GM18508 (cell line): ENCODE measurements at regions not wholly inside any gene's neighbourhood (a gene's known extent, or its start where the extent isn't known, plus 50 kb on each side); places are given as distances from the start of the nearest gene placed in this dataset.

Experiments used
- ATAC-seq: cut with Tn5 transposase; IDR thresholded peaks from one replicate; pipeline ENCODE4 v1.9.1; 2021; ENCODE audit warnings: moderate number of reproducible peaks; ENCODE audit not compliant: insufficient read depth, unreplicated experiment

DNA sequence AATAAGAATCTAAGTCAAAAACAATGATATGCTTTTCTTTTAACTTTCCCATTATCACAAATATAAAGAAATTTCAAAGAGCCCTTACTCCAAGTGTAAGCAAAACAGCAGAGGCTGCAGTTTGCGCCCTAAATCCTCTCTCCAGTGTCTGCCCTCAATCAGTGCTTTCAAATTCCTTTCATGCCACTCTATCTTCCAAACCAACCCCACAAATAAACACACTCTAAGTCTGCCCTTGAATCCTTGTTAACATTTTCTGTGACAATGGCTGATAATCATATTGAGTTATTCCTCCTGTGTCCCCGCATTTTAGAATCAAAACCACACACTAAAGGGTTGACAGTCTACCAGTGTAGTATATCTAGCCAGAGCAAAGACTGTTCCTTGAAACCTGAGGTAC is 317.9 kb upstream of the MARCKS start:
- no peak for ATAC-seq

DNA sequence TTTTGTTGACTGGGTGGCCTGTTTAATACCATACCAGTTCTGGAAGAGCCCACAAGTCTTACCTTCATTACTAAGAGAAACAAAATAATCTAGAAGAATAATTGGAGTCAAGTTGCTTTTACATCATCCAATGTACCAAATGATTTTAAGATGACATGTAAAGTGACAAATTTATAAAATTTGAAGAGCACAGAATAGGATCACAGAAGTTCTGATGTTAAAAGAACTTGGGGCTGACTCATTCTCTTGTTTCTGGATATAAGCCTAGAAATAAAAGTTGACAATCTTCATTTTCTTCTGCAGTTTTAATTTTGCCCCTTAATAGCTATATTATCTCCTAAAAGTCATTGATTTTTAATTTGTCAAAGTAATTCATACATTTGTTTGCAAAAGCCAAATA is 317.5 kb upstream of the MARCKS start:
- ATAC-seq = no peak

- ATAC-seq = no peak
These were observed 316.7 kb upstream of the MARCKS start for GRCh38 chr6:113540466-113540865.

DNA sequence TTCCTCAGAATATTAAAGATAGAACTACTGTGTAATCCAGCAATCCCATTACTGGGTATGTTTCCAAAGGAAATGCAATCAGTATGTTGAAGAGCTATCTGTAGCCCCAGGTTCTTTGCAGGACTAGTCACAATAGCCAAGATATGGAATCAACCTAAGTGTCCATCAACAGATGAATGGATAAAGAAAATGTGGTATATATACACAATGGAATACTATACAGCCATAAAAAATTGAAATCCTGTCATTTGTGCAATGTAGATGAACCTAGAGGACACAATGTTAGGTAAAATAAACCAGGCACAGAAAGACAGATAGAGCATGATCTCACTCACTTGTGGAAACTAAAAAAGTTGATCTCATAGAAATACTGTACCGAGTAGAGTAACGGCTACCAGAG is 306.0 kb upstream of the MARCKS start:
- no peak for ATAC-seq

DNA sequence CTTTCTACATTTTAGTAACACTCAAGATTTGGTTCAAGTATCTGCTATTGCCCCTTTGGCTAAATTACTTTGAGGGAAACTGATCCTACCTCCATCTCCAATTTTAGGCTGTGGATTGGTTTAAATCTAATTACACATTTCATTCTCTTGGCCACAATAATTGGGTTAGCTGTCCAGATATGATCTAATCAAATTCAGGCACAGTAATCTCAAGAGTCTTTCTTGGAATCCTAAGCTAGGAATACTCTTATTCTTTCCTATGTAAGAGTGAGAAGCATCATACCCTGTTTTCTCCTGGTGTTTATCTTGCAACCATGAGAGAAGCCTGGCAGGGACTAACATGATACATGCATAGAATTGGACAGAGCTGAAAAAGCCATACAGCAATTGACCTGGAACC is 300.4 kb upstream of the MARCKS start:
- no peak for ATAC-seq

DNA sequence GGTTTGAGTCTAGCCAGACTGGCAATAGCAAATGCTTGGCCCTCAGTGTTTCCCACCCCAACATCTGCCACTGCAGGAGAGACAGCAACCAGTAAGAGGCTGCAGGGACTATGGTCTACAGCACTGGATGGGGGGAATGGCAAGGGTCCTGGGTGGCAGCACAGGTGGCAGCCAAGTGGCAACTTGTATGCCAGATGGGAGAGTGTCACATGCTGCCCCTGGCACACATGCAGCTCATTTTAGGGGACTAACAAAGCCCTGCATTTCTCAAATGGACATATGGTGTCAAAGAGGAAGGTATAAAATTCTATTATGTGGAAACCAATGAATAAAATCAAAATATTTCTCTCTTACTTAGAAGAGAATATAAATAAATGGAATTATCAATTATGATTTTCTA is 298.7 kb upstream of the MARCKS start:
- no peak for ATAC-seq

GRCh38 chr6:113558966-113559365 is 298.2 kb upstream of the MARCKS start:
- no peak for ATAC-seq

- no peak for ATAC-seq
These were observed 296.8 kb upstream of the MARCKS start for GRCh38 chr6:113560376-113560775.

DNA sequence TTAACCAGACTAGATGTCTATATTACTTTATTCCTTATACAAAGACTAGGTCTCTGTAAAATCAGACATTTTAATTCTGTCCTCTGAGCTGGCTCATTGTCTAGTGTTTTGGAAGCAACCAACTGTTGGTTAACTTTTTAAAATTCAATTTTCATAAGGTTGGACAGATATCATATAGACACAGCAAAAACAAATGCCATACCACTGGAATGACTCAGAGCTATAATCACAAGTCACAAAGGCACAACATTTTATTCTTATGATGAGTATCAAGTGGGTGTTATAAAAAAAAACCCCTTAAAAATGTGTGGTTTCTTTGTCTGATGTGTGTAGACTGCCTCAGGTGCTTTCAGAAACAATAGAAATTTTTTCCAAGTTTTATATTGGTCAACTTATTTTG is 296.2 kb upstream of the MARCKS start:
- ATAC-seq = no peak

- no peak for ATAC-seq
These were observed 294.9 kb upstream of the MARCKS start for GRCh38 chr6:113562248-113562647.

GRCh38 chr6:113564371-113565171 is 292.6 kb upstream of the MARCKS start:
- ATAC-seq = no peak

DNA sequence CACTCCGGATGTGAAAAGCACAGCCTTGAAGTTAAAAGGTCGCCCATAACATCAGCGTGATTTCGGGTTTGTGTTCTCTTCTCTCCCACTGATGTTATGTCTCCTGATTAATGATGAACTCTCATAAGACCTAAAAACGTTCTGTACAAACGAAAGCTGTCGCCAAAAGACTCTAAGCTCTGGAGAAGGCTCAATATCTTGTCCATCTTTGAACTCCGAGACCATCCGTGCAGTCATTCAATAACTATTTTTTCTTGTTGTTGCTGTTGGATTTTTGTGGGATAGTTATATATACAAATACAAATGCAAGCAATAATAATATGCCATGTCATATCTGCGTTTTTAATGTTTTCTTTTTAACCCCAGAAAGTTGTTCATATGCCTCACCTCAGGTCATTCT is 291.8 kb upstream of the MARCKS start:
- no peak for ATAC-seq

GRCh38 chr6:113570161-113570560 is 287.0 kb upstream of the MARCKS start:
- ATAC-seq = no peak

GRCh38 chr6:113570641-113571040 is 286.5 kb upstream of the MARCKS start:
- ATAC-seq = no peak

- no peak for ATAC-seq
These were observed 283.0 kb upstream of the MARCKS start for GRCh38 chr6:113574147-113574546.

DNA sequence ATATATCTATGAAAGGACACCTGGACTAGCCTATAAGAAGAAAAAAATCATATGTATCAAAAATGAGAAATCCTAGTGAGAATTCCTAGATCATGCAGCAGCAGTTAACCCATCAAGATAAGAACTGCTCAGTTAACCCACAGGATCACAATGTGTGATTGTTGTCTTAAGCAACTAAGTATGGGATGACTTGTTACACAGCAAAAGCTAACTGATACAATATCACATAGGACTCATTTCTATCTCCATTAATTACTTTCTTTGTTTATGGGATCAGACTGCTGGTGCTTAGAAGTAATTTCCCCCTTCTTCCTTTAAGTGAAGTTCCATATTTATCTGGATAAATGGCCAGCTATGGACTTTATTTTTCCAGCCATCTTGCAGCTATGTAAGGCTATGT is 280.8 kb upstream of the MARCKS start:
- no peak for ATAC-seq

- ATAC-seq = no peak
These were observed 278.5 kb upstream of the MARCKS start for GRCh38 chr6:113578691-113579090.

DNA sequence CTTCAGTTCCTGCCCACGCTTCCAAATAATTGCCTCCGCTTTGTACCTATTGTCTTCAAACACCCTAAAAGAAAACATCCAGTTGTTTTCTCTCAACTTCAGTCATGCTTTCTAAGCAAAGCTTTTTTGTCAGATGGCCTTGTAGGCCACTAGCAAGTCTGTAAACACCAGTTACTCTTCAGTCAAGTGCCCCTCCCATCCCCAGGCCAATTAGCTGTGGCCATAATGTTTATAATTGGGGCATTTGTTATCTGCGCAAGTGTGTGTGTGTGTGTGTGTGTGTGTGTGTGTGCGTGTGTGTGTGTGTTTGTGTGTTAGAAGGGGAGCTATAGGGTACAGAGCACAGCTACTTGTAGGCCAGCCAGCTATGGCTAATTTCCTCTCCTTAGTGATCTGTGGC is 272.4 kb upstream of the MARCKS start:
- no peak for ATAC-seq

DNA sequence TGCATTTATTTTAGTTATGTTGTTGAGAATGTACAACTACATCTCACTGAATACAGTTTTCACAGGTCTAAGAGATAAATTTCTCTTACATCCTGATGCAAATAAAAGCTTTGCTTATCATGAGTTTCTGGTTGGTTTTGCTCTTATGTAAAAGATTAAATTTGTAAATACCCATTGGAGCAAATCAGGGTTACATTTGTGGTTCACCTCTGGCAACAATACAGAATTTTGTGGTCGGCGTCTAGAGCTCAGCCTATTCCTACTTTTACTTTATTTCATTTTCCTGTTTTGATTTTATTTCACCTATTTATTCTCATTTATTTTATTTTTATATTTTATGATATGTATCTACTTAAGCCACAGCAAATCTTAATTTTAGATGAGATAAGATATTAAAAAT is 271.9 kb upstream of the MARCKS start:
- ATAC-seq = no peak

- no peak for ATAC-seq
These were observed 270.6 kb upstream of the MARCKS start for GRCh38 chr6:113586413-113587077.

GRCh38 chr6:113587078-113587699 is 270.0 kb upstream of the MARCKS start:
- no peak for ATAC-seq

DNA sequence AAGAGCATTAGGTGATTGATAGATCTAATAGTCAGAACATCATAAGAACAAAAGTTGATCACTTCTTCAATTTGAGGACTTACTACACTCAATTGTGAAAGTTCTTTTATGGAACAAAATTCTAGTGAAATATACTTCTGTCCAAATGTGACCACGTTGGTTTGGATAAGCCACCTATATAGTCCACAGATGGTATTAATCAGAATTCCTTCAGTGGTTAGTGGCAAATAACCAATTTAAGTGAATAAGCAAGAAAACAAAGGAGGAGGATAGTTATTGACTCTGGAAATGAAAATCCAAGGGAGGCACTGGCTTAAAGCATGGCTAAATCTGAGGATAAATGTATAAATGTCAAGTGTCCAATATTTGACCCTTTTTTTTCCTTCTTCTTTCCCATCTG is 268.5 kb upstream of the MARCKS start:
- no peak for ATAC-seq
